OCI-LY1 (cell line): ENCODE measurements at regions not wholly inside any gene's neighbourhood (a gene's known extent, or its start where the extent isn't known, plus 50 kb on each side); places are given as distances from the start of the nearest gene placed in this dataset.

Experiments used
- CTCF ChIP-seq: fragments of 200-600 bp; sonication (generic), shearing (Covaris generic); IDR thresholded peaks from 2 replicates; pipeline ENCODE4 v1.5.1; 2017; ENCODE audit warnings: mild to moderate bottlenecking, antibody characterized with exemption, low read length, moderate library complexity, mixed read lengths
- EZH2 ChIP-seq: fragments of 200-600 bp; sonication (generic), shearing (Covaris generic); IDR thresholded peaks from 2 replicates; pipeline ENCODE4 v1.8.0; 2017; ENCODE audit warnings: borderline replicate concordance, mixed run types, mild to moderate bottlenecking, antibody characterized with exemption, low read length, moderate library complexity, mixed read lengths

GRCh38 chr13:62207388-62207787 is 791.7 kb upstream of the PCDH20 start:
- TF ChIP-seq CTCF, result no peak
- no peak for TF ChIP-seq EZH2
